Neural crest cell (in vitro differentiated cells): ENCODE measurements at regions not wholly inside any gene's neighbourhood (a gene's known extent, or its start where the extent isn't known, plus 50 kb on each side); places are given as distances from the start of the nearest gene placed in this dataset.

Experiments used
- DNase-seq: peaks from one replicate; pipeline ENCODE4 v3.0.0; 2021; ENCODE audit warnings: low read depth, mixed read lengths, low spot score
- H3K27ac Mint-ChIP-seq: one replicate; pipeline ENCODE4 v1.8.0; 2021; ENCODE audit warnings: mild to moderate bottlenecking, mixed read lengths; ENCODE audit not compliant: unreplicated experiment
- H3K27me3 Mint-ChIP-seq: 2 replicates; pipeline ENCODE4 v1.8.0; 2021; ENCODE audit warnings: low read depth, mild to moderate bottlenecking, mixed read lengths
- H3K36me3 Mint-ChIP-seq: 2 replicates; pipeline ENCODE4 v1.8.0; 2021; ENCODE audit warnings: low read depth, mild to moderate bottlenecking, mixed read lengths
- H3K4me1 Mint-ChIP-seq: 2 replicates; pipeline ENCODE4 v1.8.0; 2021; ENCODE audit warnings: mixed read lengths
- H3K4me3 Mint-ChIP-seq: one replicate; pipeline ENCODE4 v1.8.0; 2021; ENCODE audit warnings: mild to moderate bottlenecking, mixed read lengths
- H3K9me3 Mint-ChIP-seq: 2 replicates; pipeline ENCODE4 v1.8.0; 2021; ENCODE audit warnings: mixed read lengths
- CTCF ChIP-seq: fragments of 200-600 bp; sonication (generic); conservative IDR thresholded peaks from 2 replicates; pipeline ENCODE4 v1.5.0; 2021; ENCODE audit warnings: antibody characterized with exemption, mild to moderate bottlenecking

- TF ChIP-seq CTCF: no peak
- Mint-ChIP-seq H3K4me1 (no peaks in the 10 kb centered on the region), H3K27me3 (no peaks in the 10 kb centered on the region), H3K27ac (no peak overlapping the region), H3K9me3 (no peaks in the 10 kb centered on the region), H3K36me3 (no peaks in the 10 kb centered on the region), H3K4me3 (no peak overlapping the region)
- DNase-seq: no peak
These were observed 247.4 kb downstream of the SOX9 start for GRCh38 chr17:72368191-72368590.

GRCh38 chr17:72369366-72369765 lies 248.5 kb downstream of the SOX9 start:
- Mint-ChIP-seq H3K4me1 (no peaks in the 10 kb centered on the region), H3K27ac (no peak overlapping the region), H3K9me3 (no peaks in the 10 kb centered on the region), H3K4me3 (no peak overlapping the region), H3K36me3 (no peaks in the 10 kb centered on the region), H3K27me3 (no peaks in the 10 kb centered on the region)
- no peak for DNase-seq
- TF ChIP-seq CTCF: no peak

GRCh38 chr17:72370819-72371218 lies 250.0 kb downstream of the SOX9 start:
- Mint-ChIP-seq H3K9me3 (no peaks in the 10 kb centered on the region), H3K36me3 (no peaks in the 10 kb centered on the region), H3K4me3 (no peak overlapping the region), H3K27ac (no peak overlapping the region), H3K4me1 (no peaks in the 10 kb centered on the region), H3K27me3 (no peaks in the 10 kb centered on the region)
- DNase-seq: no peak
- no peak for TF ChIP-seq CTCF

GRCh38 chr17:72372185-72372584 lies 251.4 kb downstream of the SOX9 start:
- no peaks in the 10 kb centered on the region for H3K9me3 Mint-ChIP-seq
- DNase-seq: no peak
- H3K4me3 Mint-ChIP-seq: no peak overlapping the region
- TF ChIP-seq CTCF: no peak
- no peak overlapping the region for H3K27ac Mint-ChIP-seq
- H3K36me3 Mint-ChIP-seq: no peaks in the 10 kb centered on the region
- no peaks in the 10 kb centered on the region for H3K27me3 Mint-ChIP-seq
- peaks cover 5% of the 10 kb centered on the region for H3K4me1 Mint-ChIP-seq

GRCh38 chr17:72373910-72374741 lies 253.3 kb downstream of the SOX9 start:
- no peak for TF ChIP-seq CTCF
- Mint-ChIP-seq H3K27me3 (no peaks in the 10 kb centered on the region), H3K4me3 (no peak overlapping the region), H3K9me3 (no peaks in the 10 kb centered on the region), H3K27ac (no peak overlapping the region), H3K4me1 (peaks cover 5% of the 10 kb centered on the region), H3K36me3 (no peaks in the 10 kb centered on the region)
- DNase-seq: no peak
